ENCODE measurements at regions not wholly inside any gene's neighbourhood (a gene's known extent, or its start where the extent isn't known, plus 50 kb on each side); places are given as distances from the start of the nearest gene placed in this dataset.

DNA sequence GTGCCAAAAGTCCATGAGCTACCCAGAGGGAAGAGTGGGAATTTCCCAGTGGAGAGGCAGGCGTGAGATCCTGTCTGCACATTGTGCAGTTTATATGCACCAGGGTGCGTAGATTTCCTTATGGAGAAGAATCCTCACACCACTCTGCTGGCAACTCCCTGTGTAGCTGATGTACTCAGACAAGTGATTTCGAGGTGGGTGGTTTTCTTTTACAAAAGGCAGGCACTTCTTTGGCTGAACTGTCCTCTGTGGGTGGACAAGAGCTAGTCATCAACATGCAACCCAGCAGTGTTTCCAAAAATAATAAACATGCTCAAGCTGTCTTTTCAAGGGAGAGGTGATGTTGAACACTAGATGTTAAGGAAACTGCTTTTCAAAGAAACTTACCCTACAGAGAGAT, 121.7 kb upstream of the NXT1 start:
- no peak overlapping the region for H3K4me3 ChIP-seq (replicated peaks in 1 of 2; ENCODE audit: low read depth in 2 of 2, low read length in 2 of 2)
- TF ChIP-seq, protein P1, sequence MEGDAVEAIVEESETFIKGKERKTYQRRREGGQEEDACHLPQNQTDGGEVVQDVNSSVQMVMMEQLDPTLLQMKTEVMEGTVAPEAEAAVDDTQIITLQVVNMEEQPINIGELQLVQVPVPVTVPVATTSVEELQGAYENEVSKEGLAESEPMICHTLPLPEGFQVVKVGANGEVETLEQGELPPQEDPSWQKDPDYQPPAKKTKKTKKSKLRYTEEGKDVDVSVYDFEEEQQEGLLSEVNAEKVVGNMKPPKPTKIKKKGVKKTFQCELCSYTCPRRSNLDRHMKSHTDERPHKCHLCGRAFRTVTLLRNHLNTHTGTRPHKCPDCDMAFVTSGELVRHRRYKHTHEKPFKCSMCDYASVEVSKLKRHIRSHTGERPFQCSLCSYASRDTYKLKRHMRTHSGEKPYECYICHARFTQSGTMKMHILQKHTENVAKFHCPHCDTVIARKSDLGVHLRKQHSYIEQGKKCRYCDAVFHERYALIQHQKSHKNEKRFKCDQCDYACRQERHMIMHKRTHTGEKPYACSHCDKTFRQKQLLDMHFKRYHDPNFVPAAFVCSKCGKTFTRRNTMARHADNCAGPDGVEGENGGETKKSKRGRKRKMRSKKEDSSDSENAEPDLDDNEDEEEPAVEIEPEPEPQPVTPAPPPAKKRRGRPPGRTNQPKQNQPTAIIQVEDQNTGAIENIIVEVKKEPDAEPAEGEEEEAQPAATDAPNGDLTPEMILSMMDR (IDR thresholded peaks at IDR 0.05; ENCODE audit: low read depth, low read length), result no peak
- peak; percentile 83 to 85 for DNase-seq (ENCODE audit: low read depth in 2 of 2)

- H3K4me3 ChIP-seq (replicated peaks in 1 of 2; ENCODE audit: low read depth in 2 of 2, low read length in 2 of 2), result no peak overlapping the region
- no peak for DNase-seq (ENCODE audit: low read depth in 2 of 2)
- TF ChIP-seq, protein P1 (IDR thresholded peaks at IDR 0.05; ENCODE audit: low read depth, low read length), result no peak
Measured at GRCh38 chr20:23227976-23228375, 122.6 kb upstream of the NXT1 start.

GRCh38 chr20:23227274-23227673, 123.3 kb upstream of the NXT1 start:
- no peak overlapping the region for H3K4me3 ChIP-seq (replicated peaks in 1 of 2; ENCODE audit: low read depth in 2 of 2, low read length in 2 of 2)
- TF ChIP-seq, protein P1 (IDR thresholded peaks at IDR 0.05; ENCODE audit: low read depth, low read length), result no peak
- DNase-seq (ENCODE audit: low read depth in 2 of 2), result no peak

- DNase-seq (ENCODE audit: low read depth in 2 of 2), result peak in 1 of 2 donors; percentile 36
- TF ChIP-seq, protein P1 (IDR thresholded peaks at IDR 0.05; ENCODE audit: low read depth, low read length), result no peak
- no peak overlapping the region for H3K4me3 ChIP-seq (replicated peaks in 1 of 2; ENCODE audit: low read depth in 2 of 2, low read length in 2 of 2)
Measured at GRCh38 chr20:23226612-23227265, 123.9 kb upstream of the NXT1 start.

GRCh38 chr20:23225407-23226060, 125.1 kb upstream of the NXT1 start:
- DNase-seq (ENCODE audit: low read depth in 2 of 2), result peak; percentile 94 to 96
- TF ChIP-seq, protein P1 (IDR thresholded peaks at IDR 0.05; ENCODE audit: low read depth, low read length), result no peak

DNA sequence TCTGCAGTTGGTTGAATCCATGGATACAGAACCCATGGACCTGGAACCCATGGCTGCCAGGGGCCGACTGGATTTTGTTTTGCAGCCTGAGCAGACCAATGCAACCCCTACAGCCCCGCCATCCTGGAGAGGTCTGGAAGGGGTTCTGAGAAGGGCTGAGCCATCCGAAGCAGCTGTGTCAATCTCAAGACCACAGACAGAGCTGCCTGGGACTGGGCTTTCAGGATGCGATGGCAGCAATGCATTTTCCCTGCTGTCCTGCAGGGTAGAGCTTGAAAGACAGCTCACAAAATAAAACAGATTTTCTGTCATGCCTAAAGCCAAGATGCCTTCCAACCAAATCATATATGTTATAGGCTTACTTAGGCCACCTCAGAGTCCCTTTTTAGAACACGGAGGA, 125.8 kb upstream of the NXT1 start:
- no peak overlapping the region for H3K4me3 ChIP-seq (replicated peaks in 1 of 2; ENCODE audit: low read depth in 2 of 2, low read length in 2 of 2)
- TF ChIP-seq, protein P1 (IDR thresholded peaks at IDR 0.05; ENCODE audit: low read depth, low read length), result no peak
- no peak for DNase-seq (ENCODE audit: low read depth in 2 of 2)

More at GRCh38 chr20:23225407-23226060, 125.1 kb upstream of the NXT1 start:
- H3K4me3 ChIP-seq (replicated peaks in 1 of 2; ENCODE audit: low read depth in 2 of 2, low read length in 2 of 2), result no peak overlapping the region

All from cardiac fibroblast (primary cell).